Esophagus muscularis mucosa (tissue), 4 donors: ENCODE measurements at regions not wholly inside any gene's neighbourhood (a gene's known extent, or its start where the extent isn't known, plus 50 kb on each side); places are given as distances from the start of the nearest gene placed in this dataset.

Experiments used
- DNase-seq: peaks from one replicate; pipeline ENCODE4 v3.0.0-alpha.2; 2017; ENCODE audit errors: extremely low spot score
- H3K27ac ChIP-seq, 4 donors: fragments of 200-600 bp; sonication (generic); replicated peaks in 1 of 4; 1 replicate in 3 of 4; 2 replicates in 1 of 4; pipeline ENCODE4 v1.5.1; 2016 to 2019; ENCODE audit warnings: mild to moderate bottlenecking in 1 of 4
- H3K27me3 ChIP-seq, 4 donors: fragments of 200-600 bp; sonication (generic); one replicate each; pipeline versions ENCODE4 v1.5.1 to v1.6.0; 2016 to 2019
- H3K36me3 ChIP-seq, 4 donors: fragments of 200-600 bp; sonication (generic); one replicate each; pipeline ENCODE4 v1.5.1; 2016 to 2019
- H3K4me1 ChIP-seq, 4 donors: fragments of 200-600 bp; sonication (generic); one replicate each; pipeline ENCODE4 v1.5.1; 2016 to 2019
- H3K4me3 ChIP-seq, 4 donors: fragments of 200-600 bp; sonication (generic); 1 replicate in 2 of 4; 2 replicates in 2 of 4; pipeline ENCODE4 v1.5.1; 2016 to 2019; ENCODE audit warnings: mild to moderate bottlenecking in 4 of 4, moderate library complexity in 1 of 4
- H3K9me3 ChIP-seq, 4 donors: fragments of 200-600 bp; sonication (generic); 1 replicate in 3 of 4; 2 replicates in 1 of 4; pipeline ENCODE4 v1.5.1; 2016 to 2019
- EP300 ChIP-seq: sonication (generic); formaldehyde crosslinking; IDR thresholded peaks from one replicate; pipeline ENCODE4 v1.6.1; 2017; ENCODE audit warnings: antibody characterized with exemption
- POLR2A ChIP-seq: fragments of 450-650 bp; IDR thresholded peaks from one replicate; pipeline ENCODE4 v1.6.1; 2017; ENCODE audit warnings: antibody characterized with exemption, moderate library complexity, mild to moderate bottlenecking, low read depth
- POLR2AphosphoS5 ChIP-seq, 2 donors: sonication (generic); formaldehyde crosslinking; IDR thresholded peaks; one replicate each; pipeline ENCODE4 v1.6.1; 2017; ENCODE audit warnings: antibody characterized with exemption in 2 of 2
- WGBS: methylation state at CpG from one replicate; pipeline ENCODE4 v1.1.5; 2018; 5-methylcytosine and 5-hydroxymethylcytosine counted together
- intact Hi-C: fragments of 100-400 bp; cut with DNase I; formaldehyde crosslinking; loops from one replicate; pipeline ENCODE4 v1.15.1; 2023
- TF ChIP-seq, protein P1 (sequence below), 3 experiments: fragments of 200-600 bp in 2 of 3; fragments of 450-650 bp in 1 of 3; sonication (generic) in 2 of 3; IDR thresholded peaks; one replicate each; pipeline ENCODE4 v1.5.1; 2017 to 2019; ENCODE audit warnings: antibody characterized with exemption in 3 of 3, mild to moderate bottlenecking in 2 of 3, moderate library complexity in 1 of 3

DNA sequence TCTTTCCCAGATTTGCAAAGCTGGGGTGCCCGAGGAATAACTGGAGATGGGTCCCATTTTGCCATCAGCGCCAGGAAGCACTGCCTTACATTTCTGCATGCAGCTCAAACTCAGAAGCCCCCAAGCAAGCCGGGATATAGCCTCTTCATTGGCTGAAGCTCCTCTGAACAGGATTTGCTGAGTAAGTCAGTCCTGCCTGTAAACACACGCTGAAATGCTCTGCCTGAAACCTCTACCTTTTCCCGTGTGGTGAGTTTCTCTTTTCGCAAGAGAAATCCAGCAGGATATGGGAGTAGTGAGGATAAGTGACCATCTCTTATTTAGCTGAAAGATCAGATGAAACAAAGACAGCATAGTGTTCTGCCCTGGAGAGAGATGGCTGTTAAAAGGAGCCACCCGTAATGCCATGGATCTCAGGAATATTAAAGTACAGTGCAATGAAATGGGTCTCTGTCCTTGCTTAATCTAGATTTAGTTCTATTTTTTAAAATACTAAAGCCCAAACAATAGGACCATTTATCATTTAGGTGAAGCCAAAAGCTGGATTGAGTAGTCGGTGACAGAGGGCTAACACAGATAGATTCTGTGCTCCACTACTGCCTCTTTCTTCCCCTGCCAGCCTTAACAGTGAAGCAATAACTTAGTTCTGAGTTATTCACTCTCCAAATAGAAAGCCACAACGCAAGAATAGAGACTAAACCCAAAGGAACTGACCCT is 177.5 kb upstream of the PPP2R2B start:
- H3K27ac ChIP-seq: no peak overlapping the region
- H3K27me3 ChIP-seq: peaks cover 0 to 3% (median 0%) of the 10 kb centered on the region in 4 donors
- TF ChIP-seq EP300 (no peak), POLR2AphosphoS5 (IDR thresholded peaks at IDR 0.05) (no peak)
- TF ChIP-seq, protein P1, sequence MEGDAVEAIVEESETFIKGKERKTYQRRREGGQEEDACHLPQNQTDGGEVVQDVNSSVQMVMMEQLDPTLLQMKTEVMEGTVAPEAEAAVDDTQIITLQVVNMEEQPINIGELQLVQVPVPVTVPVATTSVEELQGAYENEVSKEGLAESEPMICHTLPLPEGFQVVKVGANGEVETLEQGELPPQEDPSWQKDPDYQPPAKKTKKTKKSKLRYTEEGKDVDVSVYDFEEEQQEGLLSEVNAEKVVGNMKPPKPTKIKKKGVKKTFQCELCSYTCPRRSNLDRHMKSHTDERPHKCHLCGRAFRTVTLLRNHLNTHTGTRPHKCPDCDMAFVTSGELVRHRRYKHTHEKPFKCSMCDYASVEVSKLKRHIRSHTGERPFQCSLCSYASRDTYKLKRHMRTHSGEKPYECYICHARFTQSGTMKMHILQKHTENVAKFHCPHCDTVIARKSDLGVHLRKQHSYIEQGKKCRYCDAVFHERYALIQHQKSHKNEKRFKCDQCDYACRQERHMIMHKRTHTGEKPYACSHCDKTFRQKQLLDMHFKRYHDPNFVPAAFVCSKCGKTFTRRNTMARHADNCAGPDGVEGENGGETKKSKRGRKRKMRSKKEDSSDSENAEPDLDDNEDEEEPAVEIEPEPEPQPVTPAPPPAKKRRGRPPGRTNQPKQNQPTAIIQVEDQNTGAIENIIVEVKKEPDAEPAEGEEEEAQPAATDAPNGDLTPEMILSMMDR (IDR thresholded peaks at IDR 0.05): no peak
- H3K4me1 ChIP-seq: no peaks in the 10 kb centered on the region
- no peaks in the 10 kb centered on the region for H3K9me3 ChIP-seq
- no peak overlapping the region for H3K4me3 ChIP-seq
- 36% methylated on average over 9 of the region's 9 CpGs for WGBS
- DNase-seq: no peak
- intact Hi-C loops: no loop called here
- H3K36me3 ChIP-seq: no peaks in the 10 kb centered on the region

GRCh38 chr5:147057051-147057450 is 177.8 kb upstream of the STK32A start:
- WGBS: 93% methylated on average over 1 of the region's 1 CpG
- Histone ChIP-seq H3K4me3 (no peak overlapping the region), H3K4me1 (no peaks in the 10 kb centered on the region), H3K9me3 (no peaks in the 10 kb centered on the region), H3K27me3 (peaks cover 0 to 3% (median 0%) of the 10 kb centered on the region in 4 donors), H3K27ac (no peak overlapping the region), H3K36me3 (no peaks in the 10 kb centered on the region)
- TF ChIP-seq POLR2A: no peak
- TF ChIP-seq EP300: no peak
- TF ChIP-seq, protein P1 (IDR thresholded peaks at IDR 0.05): no peak
- TF ChIP-seq POLR2AphosphoS5 (IDR thresholded peaks at IDR 0.05): no peak
- DNase-seq: no peak
- intact Hi-C loops: no loop called here

DNA sequence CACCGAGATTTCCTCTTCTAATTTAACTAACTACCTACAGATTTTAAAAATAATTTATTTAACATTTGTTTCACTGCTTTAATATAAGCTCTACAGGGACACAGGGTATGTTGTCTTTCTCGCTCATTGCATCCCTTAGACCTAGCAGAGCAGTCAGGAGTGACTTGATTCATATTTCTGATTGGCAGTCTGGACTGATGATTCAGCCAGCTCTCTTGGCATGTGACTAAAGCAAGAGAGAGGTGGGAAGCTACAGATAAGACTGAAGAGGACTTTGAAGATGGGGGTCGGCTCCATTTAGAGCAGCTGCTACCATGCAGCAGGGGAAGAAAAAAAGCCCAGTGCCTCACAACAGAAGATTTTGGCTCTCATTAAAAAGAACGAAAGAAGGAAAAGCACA is 173.4 kb upstream of the STK32A start:
- Histone ChIP-seq H3K36me3 (no peaks in the 10 kb centered on the region), H3K27ac (no peak overlapping the region), H3K27me3 (no peaks in the 10 kb centered on the region), H3K9me3 (no peaks in the 10 kb centered on the region), H3K4me3 (no peak overlapping the region), H3K4me1 (no peaks in the 10 kb centered on the region)
- WGBS: 69% methylated on average over 4 of the region's 4 CpGs
- DNase-seq: no peak
- TF ChIP-seq EP300 (no peak), POLR2A (no peak), POLR2AphosphoS5 (IDR thresholded peaks at IDR 0.05) (no peak)
- TF ChIP-seq, protein P1 (IDR thresholded peaks at IDR 0.05): no peak
- intact Hi-C loops: no loop called here

DNA sequence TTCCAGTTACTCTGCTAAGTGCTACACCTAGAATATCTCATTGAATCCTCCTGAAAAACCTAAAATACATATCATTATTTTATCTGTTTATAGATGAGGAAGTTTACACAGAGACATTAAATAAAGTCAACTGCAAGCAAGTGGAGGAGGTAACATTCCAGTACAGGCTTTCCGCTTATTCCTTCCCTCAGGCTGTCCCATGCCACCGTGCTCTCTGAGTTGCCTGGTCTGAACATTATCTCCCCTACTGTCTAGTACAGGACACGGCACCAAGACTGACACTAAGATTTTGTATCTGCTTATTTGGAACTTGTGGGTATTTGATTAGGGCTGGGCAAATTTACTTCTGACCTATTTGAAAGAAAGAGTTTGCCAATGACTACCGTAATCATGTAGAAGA is 172.4 kb upstream of the STK32A start:
- no peak for TF ChIP-seq EP300
- no peak for TF ChIP-seq POLR2AphosphoS5 (IDR thresholded peaks at IDR 0.05)
- no peak for TF ChIP-seq POLR2A
- TF ChIP-seq, protein P1 (IDR thresholded peaks at IDR 0.05): no peak
- intact Hi-C loops: no loop called here
- no peak overlapping the region for H3K4me3 ChIP-seq
- no peaks in the 10 kb centered on the region for H3K27me3 ChIP-seq
- no peak for DNase-seq
- H3K4me1 ChIP-seq: no peaks in the 10 kb centered on the region
- no peaks in the 10 kb centered on the region for H3K9me3 ChIP-seq
- 88% methylated on average over 4 of the region's 4 CpGs for WGBS
- H3K36me3 ChIP-seq: no peaks in the 10 kb centered on the region
- H3K27ac ChIP-seq: no peak overlapping the region

DNA sequence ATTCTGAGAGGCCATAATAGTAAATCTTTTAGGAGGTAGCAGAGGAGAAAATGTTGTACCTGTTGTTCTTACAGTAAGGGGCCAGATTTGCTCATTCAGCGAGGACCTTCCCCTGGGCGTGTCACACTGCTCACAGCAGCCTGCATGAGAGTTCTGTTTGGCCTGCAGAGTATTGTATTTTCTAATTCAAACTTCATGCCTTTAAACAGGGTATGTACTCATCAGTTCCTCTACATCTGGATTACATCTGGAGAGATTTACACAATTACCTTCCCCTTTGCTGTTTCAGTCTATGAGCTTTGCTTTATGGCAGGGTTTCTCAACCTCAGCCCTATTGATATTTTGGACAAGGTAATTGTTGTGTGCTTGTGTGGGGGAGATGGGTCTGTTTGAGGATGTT is 170.9 kb upstream of the STK32A start:
- Histone ChIP-seq H3K4me1 (no peaks in the 10 kb centered on the region), H3K9me3 (no peaks in the 10 kb centered on the region), H3K4me3 (no peak overlapping the region), H3K36me3 (no peaks in the 10 kb centered on the region), H3K27me3 (no peaks in the 10 kb centered on the region), H3K27ac (no peak overlapping the region)
- no peak for DNase-seq
- WGBS: 79% methylated on average over 2 of the region's 2 CpGs
- intact Hi-C loops: no loop called here
- TF ChIP-seq EP300 (no peak), POLR2A (no peak), POLR2AphosphoS5 (IDR thresholded peaks at IDR 0.05) (no peak)
- TF ChIP-seq, protein P1 (IDR thresholded peaks at IDR 0.05): no peak
